ENCODE measurements at regions not wholly inside any gene's neighbourhood (a gene's known extent, or its start where the extent isn't known, plus 50 kb on each side); places are given as distances from the start of the nearest gene placed in this dataset.

- Histone ChIP-seq H3K79me2 (ENCODE audit: control insufficient read depth, insufficient read depth, low read length) (no peaks in the 10 kb centered on the region), H2AFZ (ENCODE audit: insufficient read depth, low read depth, low read length, poor library complexity, severe bottlenecking) (no peak overlapping the region), H3K9ac (ENCODE audit: low read length) (no peak overlapping the region), H3K4me2 (replicated peaks; ENCODE audit: low read depth, low read length, poor library complexity, severe bottlenecking) (no peak overlapping the region), H3K36me3 (replicated peaks in 1 of 2; ENCODE audit: control extremely low read depth in 1 of 2, control insufficient read depth in 1 of 2, extremely low read depth in 1 of 2, insufficient read depth in 2 of 2, low read length in 1 of 2) (no peaks in the 10 kb centered on the region), H3K27me3 (replicated peaks in 1 of 4; ENCODE audit: control extremely low read depth in 1 of 4, control insufficient read depth in 3 of 4, insufficient read depth in 4 of 4, low read length in 3 of 4) (no peaks in the 10 kb centered on the region), H4K20me1 (ENCODE audit: control insufficient read depth, insufficient read depth, low read length, poor library complexity, severe bottlenecking) (no peaks in the 10 kb centered on the region), H3K27ac (ENCODE audit: low read length in 2 of 2) (no peak overlapping the region), H3K9me3 (ENCODE audit: control extremely low read depth in 1 of 3, control insufficient read depth in 2 of 3, insufficient read depth in 1 of 3, low read length in 2 of 3) (peaks cover 0 to 20% (median 4%) of the 10 kb centered on the region in 3 donors), H3K4me3 (ENCODE audit: control extremely low read depth in 1 of 5, extremely low read depth in 1 of 5, insufficient read depth in 1 of 5, low read depth in 2 of 5, low read length in 4 of 5) (no peak overlapping the region), H3K4me1 (ENCODE audit: control insufficient read depth in 2 of 2, insufficient read depth in 2 of 2, low read length in 2 of 2) (no peaks in the 10 kb centered on the region)
- TF ChIP-seq CTCF (IDR thresholded peaks at IDR 0.05), result no peak
- TF ChIP-seq EZH2 (IDR thresholded peaks at IDR 0.05; ENCODE audit: borderline replicate concordance, insufficient read depth, low read depth, low read length, poor library complexity, severe bottlenecking), result no peak
- no peak overlapping the region for H3K27ac Mint-ChIP-seq
- no peaks in the 10 kb centered on the region for H3K27me3 Mint-ChIP-seq
- ChIA-PET CTCF (no interaction called here), POLR2A (no interaction called here)
- no peaks in the 10 kb centered on the region for H3K4me1 Mint-ChIP-seq
- ATAC-seq (ENCODE audit: low read depth), result no peak
- no peak for DNase-seq
- H3K9me3 Mint-ChIP-seq (ENCODE audit: insufficient read depth), result no peaks in the 10 kb centered on the region
- intact Hi-C loops (cut with micrococcal nuclease), result no loop called here
- H3K4me3 Mint-ChIP-seq, result no peak overlapping the region
- WGBS (ENCODE audit: insufficient coverage), result 84% methylated on average over 5 of the region's 5 CpGs
These were observed 765.6 kb upstream of the FOXG1 start for GRCh38 chr14:28001002-28001401.

GRCh38 chr14:28012629-28013415, 753.8 kb upstream of the FOXG1 start:
- Histone ChIP-seq H3K9ac (ENCODE audit: low read length) (no peak overlapping the region), H4K20me1 (ENCODE audit: control insufficient read depth, insufficient read depth, low read length, poor library complexity, severe bottlenecking) (no peaks in the 10 kb centered on the region), H3K9me3 (ENCODE audit: control extremely low read depth in 1 of 3, control insufficient read depth in 2 of 3, insufficient read depth in 1 of 3, low read length in 2 of 3) (peaks cover 0 to 10% (median 0%) of the 10 kb centered on the region in 3 donors), H3K27ac (ENCODE audit: low read length in 2 of 2) (no peak overlapping the region), H3K79me2 (ENCODE audit: control insufficient read depth, insufficient read depth, low read length) (no peaks in the 10 kb centered on the region), H3K36me3 (replicated peaks in 1 of 2; ENCODE audit: control extremely low read depth in 1 of 2, control insufficient read depth in 1 of 2, extremely low read depth in 1 of 2, insufficient read depth in 2 of 2, low read length in 1 of 2) (no peaks in the 10 kb centered on the region), H3K4me2 (replicated peaks; ENCODE audit: low read depth, low read length, poor library complexity, severe bottlenecking) (no peak overlapping the region), H2AFZ (ENCODE audit: insufficient read depth, low read depth, low read length, poor library complexity, severe bottlenecking) (no peak overlapping the region), H3K4me1 (ENCODE audit: control insufficient read depth in 2 of 2, insufficient read depth in 2 of 2, low read length in 2 of 2) (no peaks in the 10 kb centered on the region), H3K4me3 (ENCODE audit: control extremely low read depth in 1 of 5, extremely low read depth in 1 of 5, insufficient read depth in 1 of 5, low read depth in 2 of 5, low read length in 4 of 5) (no peak overlapping the region), H3K27me3 (replicated peaks in 1 of 4; ENCODE audit: control extremely low read depth in 1 of 4, control insufficient read depth in 3 of 4, insufficient read depth in 4 of 4, low read length in 3 of 4) (no peaks in the 10 kb centered on the region)
- WGBS (ENCODE audit: insufficient coverage), result 55% methylated on average over 2 of the region's 6 CpGs
- no peak for TF ChIP-seq EZH2 (IDR thresholded peaks at IDR 0.05; ENCODE audit: borderline replicate concordance, insufficient read depth, low read depth, low read length, poor library complexity, severe bottlenecking)
- no peak for TF ChIP-seq CTCF (IDR thresholded peaks at IDR 0.05)
- peaks cover 5% of the 10 kb centered on the region for H3K9me3 Mint-ChIP-seq (ENCODE audit: insufficient read depth)
- no peaks in the 10 kb centered on the region for H3K27me3 Mint-ChIP-seq
- H3K4me1 Mint-ChIP-seq, result no peaks in the 10 kb centered on the region
- intact Hi-C loops (cut with micrococcal nuclease), result no loop called here
- POLR2A ChIA-PET, result no interaction called here
- H3K4me3 Mint-ChIP-seq, result no peak overlapping the region
- no peak for DNase-seq
- H3K27ac Mint-ChIP-seq, result no peak overlapping the region
- no peak for ATAC-seq (ENCODE audit: low read depth)
- CTCF ChIA-PET, result no interaction called here
